ENCODE measurements at regions not wholly inside any gene's neighbourhood (a gene's known extent, or its start where the extent isn't known, plus 50 kb on each side); places are given as distances from the start of the nearest gene placed in this dataset.
A peak's percentile ranks its signal among the peaks of the same experiment; 100 is the strongest.
"Not testable (repeated sequence)": the region's sequence is repeated elsewhere in the genome, so short reads cannot be mapped to it uniquely, and the experiment has no call there.

DNA sequence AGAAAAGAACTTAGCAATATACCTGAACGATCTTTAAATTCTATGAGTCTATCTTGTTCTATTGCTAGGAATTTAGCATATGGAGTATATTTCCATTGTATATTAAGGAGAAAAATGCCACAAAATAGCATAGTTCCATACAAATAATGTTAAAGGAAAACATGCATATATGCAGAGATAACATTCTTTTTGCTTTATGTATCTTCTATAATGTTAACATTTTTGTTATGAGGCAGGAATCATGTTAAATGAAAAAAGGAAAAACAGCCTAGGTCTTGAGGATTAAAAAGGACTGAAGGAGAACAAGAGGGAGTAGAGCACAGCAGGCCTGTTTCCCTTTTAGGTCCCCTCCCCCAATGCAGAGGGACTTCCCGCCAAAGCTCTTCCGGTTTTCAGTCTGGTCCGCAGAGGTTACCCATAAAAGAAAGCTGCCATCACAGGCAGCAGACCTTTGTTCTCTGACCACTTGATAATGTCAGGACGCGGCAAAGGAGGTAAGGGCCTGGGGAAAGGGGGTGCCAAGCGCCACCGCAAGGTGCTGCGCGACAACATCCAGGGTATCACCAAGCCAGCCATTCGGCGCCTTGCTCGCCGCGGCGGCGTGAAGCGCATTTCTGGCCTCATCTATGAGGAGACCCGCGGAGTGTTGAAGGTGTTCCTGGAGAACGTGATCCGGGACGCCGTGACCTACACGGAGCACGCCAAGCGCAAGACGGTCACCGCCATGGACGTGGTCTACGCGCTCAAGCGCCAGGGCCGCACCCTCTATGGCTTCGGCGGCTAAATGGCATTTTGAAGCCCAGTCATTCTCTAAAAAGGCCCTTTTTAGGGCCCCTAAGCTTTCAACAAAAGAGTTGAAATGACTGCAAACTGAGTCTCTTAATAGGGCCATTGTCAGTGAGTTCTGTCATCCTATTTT is 108.4 kb upstream of the PRSS16 start:
- FAIRE-seq: peak; percentile 79

DNA sequence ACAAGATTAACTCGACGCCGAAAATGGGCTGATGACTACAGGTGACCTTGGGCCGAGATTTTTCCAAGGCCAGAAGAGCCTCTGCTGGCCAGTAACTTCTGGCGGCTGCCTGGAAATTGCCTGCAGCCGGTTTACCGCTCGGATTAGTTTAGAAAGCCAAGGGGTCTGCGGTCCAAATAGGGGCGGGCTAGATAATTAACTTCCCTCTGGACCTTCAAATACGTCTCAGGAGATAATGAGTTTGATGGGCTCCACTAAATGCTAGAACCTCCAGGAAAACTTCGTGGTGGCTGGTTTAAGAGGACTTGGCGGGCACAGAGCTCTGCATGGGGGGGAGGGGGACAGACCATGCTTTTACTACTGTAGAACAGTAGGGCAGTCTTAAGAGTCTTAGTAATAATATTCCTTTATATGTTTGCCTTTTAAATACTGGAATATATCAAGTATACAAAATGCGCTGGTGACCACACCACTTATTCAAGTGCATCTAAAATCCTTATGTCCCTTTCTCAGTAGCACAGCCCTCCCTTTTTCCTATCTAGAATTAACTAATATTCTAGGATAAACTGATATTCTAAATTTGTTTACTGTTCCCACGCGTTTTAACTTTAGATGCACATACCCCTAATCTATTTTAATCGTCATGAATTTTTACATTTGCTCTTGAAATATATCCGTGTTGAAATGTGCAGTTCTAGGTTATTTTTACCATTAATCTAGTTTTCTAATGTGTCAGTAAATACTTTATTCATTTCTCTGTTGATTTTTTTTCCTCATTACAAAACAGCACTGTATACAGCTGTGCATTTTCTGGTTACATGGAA is 107.5 kb upstream of the PRSS16 start:
- no peak for FAIRE-seq

DNA sequence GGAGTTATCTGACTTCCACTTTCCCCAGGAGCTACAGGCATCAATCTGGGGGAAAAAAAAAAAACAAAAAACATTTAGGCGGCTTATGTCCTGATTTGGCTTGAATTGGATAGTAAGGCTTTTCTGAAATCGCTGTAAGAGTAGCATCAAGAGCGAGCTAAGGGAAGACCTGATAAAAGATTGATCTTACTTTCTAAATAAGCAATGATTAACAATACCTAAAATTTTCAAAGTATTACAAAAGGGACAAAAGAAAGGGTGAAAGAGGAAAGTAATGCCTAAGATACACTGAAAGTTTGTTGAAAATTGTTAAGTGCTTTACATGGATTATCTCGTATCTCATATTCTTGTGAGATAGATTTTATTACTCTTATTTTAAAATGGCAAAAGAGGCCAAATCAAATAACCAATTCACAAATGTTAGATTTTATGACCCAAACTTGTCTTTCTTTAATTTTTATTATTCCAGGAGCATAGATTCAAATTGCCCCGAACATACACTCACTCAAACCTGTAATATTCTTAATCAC is 106.4 kb upstream of the PRSS16 start:
- FAIRE-seq: peak; percentile 31

DNA sequence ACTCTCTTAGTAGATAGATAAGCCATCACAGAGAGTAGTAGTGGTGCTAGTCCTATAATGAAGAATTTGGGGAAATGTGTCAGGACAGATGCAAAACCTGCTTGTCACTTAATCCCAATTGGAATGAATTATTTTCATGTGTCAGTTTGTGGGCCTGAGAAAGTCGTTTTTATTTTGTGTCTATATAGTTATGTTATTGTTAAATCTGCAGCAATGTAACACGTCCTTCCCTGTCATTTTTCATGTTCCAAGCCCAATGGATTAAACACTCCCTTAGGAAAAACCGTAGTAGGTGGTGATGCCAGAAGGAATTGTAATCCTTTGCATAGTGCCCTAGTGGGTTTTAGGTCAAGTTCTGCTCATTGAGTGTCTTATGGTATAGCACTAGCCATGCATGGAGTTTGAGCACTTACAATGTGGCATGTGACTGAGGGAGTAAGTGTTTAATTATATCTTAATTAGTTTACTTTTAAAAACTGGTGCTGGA is 105.9 kb upstream of the PRSS16 start:
- FAIRE-seq: no peak

DNA sequence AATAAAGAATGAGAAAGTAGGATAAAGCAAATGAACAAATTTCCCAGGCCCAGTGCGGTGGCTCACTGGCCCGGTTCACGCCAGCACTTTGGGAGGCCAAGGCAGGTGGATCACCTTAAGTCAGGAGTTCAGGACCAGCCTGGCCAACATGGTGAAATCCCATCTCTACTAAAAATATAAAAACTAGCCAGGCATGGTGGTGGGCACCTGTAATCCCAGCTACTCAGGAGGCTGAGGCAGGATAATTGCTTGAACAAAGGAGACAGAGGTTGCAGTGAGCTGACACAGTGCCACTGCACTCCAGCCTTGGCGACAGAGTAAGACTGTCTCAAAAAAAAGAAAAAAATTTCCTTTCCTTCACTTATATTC is 104.5 kb upstream of the PRSS16 start:
- not testable (repeated sequence) for FAIRE-seq

DNA sequence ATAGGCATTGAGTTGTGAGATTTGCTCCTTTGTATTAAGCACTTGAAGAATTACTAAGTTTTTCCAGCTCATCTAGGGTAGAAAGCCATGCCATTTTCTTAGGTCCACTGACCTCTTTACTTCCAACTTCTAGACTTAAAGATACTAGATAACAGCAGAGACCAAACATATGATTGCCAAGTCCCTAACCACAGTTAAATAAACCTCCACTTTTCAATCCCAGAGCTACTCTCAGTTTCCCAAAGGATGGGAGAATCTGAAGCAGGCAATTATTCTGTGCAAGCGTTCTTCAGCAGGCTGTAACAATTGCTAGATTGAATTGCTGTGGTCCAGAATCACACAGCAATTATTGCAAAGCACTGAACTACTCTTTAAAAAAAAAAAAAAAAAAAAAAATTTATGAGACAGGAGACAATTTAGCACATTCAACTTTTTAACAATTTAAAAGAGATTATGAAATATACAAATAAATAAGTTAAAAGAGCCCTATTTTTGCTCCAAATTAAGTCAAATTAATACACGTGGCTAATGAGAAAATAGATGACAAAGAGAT is 104.0 kb upstream of the PRSS16 start:
- FAIRE-seq: no peak

DNA sequence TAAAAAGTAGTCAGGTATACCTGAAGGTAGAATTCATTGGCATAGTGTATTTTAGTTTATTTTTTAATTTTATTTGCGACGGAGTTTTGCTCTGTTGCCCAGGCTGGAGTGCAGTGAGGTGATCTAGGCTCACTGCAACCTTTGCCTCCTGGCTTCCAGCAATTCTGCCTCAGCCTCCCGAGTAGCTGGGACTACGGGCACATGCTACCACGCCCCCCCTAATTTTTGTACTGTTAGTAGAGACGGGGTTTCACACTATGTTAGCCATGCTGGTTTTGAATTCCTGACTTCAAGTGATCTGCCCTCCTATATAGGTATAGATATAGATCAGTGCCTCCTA is 102.8 kb upstream of the PRSS16 start:
- FAIRE-seq: no peak

DNA sequence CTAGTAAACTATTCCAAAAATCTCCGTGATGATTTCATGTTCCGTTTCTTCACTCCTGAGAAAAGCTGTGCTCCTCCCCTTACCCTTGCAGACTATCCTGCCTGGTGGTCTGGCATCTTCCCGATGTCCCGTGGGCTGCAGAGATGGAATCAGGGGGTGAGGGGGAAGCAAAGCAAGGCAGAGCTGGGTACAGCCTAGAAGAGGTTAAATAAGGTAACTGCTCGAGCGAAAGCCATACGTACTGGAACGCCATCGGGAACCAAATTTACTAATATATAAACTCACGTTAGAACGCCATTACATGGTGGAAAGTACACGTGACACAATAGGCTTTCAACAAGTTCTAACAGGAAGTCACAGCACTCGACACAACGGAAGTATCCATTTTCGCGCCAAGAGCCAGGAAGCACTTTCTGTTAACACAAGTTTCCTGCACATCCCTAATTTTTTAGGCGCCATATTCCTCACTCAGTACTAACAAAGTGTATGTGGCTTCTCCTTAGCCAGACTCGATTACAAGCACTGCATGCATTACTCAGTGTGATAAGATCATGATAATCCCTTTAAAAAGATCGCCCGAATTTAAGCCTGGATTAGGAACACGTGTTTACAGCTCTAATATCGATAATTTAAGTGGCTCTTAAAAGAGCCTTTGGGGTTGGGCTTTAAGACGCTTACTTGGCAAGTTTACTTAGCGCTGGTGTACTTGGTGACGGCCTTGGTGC is 101.6 kb upstream of the PRSS16 start:
- peak; percentile 93 for FAIRE-seq

DNA sequence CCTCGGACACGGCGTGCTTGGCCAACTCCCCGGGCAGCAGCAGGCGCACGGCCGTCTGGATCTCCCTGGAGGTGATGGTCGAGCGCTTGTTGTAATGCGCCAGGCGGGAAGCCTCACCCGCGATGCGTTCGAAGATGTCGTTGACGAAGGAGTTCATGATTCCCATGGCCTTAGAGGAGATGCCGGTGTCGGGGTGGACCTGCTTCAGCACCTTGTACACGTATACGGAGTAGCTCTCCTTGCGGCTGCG is 101.1 kb upstream of the PRSS16 start:
- not testable (repeated sequence) for FAIRE-seq

DNA sequence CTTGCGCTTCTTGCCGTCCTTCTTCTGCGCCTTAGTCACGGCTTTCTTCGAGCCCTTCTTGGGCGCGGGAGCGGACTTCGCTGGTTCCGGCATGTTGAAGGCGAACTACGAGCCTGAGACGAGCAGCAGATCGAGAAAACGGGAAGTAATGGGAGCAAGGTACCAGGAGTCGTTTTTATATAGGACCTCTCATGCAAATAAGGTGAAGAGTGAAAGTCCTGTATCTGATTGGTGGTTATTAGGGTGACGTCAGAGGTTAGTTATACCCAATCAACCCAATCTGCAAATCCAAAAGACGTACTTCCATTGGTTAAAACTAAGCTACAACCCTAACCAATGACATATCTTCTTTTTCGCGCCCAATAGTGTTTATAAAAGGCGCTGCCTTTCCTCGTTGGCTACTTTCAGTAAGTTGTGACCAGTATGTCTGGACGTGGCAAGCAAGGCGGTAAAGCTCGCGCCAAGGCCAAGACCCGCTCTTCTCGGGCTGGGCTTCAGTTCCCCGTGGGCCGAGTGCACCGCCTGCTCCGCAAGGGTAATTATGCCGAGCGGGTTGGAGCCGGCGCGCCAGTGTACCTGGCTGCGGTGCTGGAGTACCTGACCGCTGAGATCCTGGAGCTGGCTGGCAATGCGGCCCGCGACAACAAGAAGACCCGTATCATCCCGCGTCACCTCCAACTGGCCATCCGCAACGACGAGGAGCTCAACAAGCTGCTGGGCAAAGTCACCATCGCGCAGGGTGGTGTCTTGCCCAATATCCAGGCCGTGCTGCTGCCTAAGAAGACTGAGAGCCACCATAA is 100.6 kb upstream of the PRSS16 start:
- peak; percentile 98 for FAIRE-seq

DNA sequence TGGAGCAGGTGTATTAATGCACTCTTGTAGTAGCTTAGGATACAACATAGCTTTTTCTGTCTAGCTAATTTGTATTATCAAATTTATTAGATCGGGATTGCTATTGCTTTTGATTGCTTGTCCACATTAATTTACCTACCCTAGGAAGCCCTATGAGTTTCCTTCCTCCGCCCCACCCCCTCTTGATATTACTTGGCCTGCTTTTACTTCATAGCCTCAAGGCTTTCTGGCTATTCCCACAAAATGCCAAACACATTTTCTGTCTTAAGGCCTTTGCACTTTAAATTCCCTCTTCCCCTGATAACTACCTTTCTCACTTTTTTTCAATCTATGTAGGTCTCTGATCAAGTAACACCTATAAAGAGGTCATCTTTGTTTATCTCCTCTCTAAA is 99.1 kb upstream of the PRSS16 start:
- FAIRE-seq: no peak

DNA sequence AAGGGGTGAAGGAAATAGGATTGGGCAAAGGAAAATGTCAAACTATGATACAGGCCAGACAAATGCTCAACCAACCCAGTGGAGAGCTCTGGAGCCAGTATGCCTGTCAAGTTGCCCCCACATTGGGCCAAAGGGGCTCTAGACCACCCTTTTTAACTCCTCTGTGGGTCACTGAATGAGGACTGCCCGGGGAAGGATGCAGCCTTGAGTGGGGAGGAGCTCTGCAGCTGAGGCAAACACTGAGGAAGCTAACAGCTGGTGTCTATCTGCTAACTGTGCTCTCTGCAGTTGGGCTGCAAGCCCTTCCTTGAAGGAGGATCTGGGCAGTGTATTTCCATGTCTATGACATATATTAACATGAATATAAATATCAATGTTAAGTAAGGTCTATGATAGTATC is 98.4 kb upstream of the PRSS16 start:
- no peak for FAIRE-seq

DNA sequence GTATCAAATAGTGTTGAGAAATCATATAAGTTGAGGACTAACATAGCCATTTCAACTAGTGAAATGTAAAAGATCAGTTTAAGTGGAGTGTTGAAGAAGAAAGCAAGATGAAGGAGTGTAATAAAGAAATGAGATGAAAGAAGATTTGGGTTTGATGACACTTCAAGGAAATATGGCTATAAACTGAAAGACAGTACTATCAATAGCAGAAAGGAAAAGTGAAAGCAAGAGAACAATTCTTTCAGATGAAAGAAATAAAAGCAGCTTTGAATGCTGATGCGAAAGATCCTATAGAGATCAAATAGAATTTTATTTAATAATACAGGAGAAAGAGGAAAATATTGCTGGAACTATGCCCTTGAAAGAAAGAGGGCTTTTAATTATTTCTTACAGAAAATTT is 92.8 kb upstream of the PRSS16 start:
- no peak for FAIRE-seq

DNA sequence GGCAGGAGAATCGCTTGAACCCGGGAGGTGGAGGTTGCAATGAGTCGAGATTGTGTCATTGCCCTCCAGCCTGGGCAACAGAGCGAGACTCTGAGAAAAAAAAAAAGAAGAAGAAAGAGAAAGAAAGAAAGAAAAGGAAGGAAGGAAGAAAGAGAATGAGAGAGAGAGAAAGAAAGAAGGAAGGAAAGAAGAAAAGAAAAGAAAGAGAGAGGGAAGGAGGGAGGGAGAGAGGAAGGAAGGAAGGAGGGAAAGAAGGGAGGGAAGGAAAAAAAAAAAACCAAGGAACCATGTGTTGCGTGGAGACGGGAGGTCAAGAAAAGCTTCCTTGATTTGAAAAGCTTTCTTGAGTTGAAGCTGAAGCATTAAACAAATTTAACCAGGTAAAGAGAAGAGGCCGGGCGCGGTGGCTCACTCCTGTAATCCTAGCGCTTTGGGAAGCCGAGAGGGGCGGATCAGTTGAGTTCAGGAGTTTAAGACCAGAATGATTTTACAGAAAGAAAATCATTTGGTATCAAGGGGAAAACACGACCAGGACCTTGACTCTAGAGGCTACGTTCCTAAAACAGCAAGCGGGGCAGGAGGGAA is 90.5 kb upstream of the PRSS16 start:
- FAIRE-seq: no peak

DNA sequence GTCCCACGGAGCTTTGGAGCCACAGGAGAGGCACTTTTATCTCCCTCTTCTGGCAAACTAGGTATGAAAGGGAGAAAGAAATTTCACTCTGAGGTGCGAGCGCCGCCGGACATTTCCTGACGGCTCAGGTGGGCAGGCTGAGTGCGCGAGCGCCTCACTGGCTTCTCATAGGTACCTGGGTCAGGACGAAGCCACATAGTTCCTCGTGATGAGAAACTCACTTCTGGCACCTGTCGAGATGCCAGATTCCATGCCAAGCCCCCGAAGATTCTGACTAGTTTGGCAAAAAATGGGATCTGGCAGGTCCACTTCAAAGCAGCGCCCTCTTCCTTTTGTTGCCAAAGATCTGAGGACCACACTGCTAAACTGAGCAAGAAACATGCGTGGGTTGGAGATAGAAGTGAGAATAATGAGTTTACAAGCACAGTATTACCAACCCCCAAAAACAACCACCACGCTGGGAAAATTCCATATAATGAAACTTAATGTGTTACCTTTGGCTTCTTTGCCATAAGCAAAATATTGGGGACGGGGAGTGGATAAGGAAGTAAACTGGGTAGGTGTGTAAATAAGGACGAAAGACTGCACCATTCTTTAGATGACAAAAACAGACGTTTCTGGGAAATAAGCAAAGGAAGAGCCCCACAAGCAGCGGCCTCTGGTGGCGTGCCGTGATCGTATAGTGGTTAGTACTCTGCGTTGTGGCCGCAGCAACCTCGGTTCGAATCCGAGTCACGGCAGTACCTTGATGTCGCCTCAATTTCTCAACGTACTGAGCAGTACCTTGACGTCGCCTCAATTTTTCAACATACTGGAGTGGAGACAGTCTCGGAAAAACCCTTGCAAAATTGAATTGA is 89.8 kb upstream of the PRSS16 start:
- FAIRE-seq: peak; percentile 79

DNA sequence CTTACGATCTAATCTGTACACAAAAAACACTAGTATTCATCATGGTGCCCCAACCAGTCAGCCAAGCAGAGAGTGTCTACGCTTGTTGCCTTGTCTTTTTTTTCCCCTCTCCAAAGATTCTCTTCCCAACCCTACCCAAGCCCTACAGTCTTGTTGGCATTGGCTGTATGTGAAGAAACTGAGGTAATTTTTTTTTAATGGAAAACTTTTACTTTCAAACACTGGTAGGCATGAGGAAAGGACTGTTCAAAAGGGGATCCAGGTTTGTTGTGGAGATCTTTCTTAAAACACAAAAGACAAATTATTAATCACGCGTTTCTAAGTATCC is 89.2 kb upstream of the PRSS16 start:
- no peak for FAIRE-seq

DNA sequence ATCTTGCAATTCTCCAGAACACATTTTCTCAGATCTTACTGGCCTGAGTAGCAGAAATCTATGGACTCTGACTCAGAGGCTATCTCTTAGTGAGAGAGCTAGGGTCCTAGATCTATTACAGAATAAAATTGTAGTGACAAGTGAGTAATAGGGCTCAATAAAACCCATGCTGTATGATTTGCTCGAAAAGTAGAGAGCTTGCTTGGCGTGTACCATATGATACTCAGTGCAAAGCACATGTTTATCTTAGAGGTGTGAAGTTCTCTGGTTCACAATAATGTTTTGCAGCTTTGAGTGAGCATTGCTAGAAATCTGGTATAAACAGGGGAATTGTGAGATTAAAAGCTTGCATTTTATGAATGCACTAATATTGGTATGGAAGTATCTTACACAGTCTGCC is 87.8 kb upstream of the PRSS16 start:
- FAIRE-seq: no peak

DNA sequence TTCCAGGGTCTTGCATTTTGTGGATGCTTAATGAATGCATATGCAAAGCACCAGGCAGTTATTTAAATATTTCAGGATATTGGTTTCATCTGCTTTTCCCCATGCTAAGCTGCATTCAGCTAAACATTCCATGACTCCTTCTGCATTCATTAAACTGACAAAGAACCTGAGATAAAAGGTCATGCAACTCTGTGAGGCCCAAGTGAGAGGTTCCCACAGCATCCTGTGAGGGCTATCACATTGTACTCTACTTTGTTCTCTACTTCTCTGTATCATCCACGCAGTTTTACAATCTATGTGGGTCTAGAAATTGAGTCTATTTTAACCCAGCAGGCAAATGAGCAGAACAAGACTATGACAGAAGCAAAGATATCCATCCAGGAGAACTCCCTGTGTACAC is 86.4 kb upstream of the PRSS16 start:
- no peak for FAIRE-seq

DNA sequence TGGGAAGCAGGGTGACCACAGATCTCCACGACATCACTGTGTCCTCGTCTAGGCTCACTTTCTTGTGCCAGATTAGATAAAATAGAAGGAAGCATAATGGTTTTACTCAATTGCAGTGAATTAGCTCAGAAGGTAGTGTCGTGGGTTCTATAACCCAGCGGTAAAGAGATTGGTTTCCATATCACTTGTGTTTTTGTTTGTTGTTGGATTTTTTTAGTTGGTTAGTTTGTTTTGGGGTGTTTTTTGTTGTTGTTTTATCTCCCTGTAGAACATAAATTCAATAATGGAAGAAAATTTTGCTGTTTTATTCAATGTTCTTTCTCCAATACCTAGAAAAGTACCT is 85.9 kb upstream of the PRSS16 start:
- FAIRE-seq: no peak

DNA sequence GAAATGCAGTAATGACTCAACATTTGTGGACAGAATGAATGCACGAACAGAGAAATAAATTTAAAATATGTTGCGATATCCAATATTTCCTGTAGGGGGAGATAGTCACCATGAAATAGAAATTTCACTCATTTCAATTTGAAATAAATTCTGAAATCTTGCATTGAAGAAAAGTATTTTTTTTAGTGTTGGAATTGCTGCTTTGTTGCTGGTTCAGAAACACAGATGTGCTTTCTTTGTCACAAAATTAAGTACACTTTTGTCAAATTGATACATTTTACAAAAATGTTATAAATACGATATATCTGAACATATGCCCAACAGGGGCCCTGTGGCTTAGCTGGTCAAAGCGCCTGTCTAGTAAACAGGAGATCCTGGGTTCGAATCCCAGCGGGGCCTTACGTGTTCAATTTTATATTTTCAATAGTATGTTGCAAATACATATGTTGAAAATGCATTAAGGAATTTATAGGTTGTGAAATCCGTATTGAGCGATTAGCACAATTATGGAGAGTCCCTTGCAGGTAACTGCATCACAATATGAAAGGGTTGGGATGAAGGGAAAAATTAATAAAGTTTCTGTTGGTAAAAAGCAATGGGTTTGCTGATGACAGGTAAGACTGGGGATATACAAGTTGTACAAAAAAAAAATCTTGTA is 85.4 kb upstream of the PRSS16 start:
- FAIRE-seq: peak; percentile 96

DNA sequence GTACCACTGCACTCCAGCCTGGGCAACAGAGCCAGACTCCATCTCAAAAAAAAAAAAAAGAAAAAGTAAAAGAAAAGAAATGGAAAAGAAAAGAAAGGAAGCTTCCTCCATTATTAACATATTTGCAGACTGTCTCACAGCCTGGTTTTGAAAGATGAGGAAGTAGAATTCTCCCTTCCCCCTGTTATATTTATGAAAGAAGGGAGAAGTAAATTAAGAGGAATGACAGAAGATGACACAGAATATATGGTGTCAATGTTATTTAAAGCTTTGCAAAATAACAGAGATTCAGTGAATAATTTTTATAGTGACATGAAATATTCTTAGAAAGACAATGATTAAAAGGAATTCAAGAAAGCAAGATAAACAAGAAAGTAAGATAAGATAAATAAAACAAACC is 83.7 kb upstream of the PRSS16 start:
- FAIRE-seq: no peak
